Loucy (cell line): ENCODE measurements at regions not wholly inside any gene's neighbourhood (a gene's known extent, or its start where the extent isn't known, plus 50 kb on each side); places are given as distances from the start of the nearest gene placed in this dataset.

Source experiments
- H2AFZ ChIP-seq: fragments of 200-600 bp; sonication (generic); 2 replicates; pipeline ENCODE4 v1.6.0; 2016; ENCODE audit warnings: antibody characterized with exemption, mild to moderate bottlenecking, low read length, moderate library complexity
- H3F3A ChIP-seq: fragments of 200-600 bp; 2 replicates; pipeline ENCODE4 v1.6.0; 2016; ENCODE audit warnings: antibody characterized with exemption, low read depth, mild to moderate bottlenecking
- H3K27me3 ChIP-seq: fragments of 200-600 bp; sonication (generic); 2 replicates; pipeline ENCODE4 v1.6.1; 2014; ENCODE audit warnings: low read length, mild to moderate bottlenecking; ENCODE audit not compliant: insufficient read depth, poor library complexity, severe bottlenecking
- H3K36me3 ChIP-seq: fragments of 200-600 bp; sonication (generic); 2 replicates; pipeline ENCODE4 v1.6.1; 2016; ENCODE audit warnings: low read length; ENCODE audit not compliant: insufficient read depth
- H3K4me1 ChIP-seq: fragments of 200-600 bp; sonication (generic); 2 replicates; pipeline ENCODE4 v1.5.1; 2014; ENCODE audit warnings: low read length, mild to moderate bottlenecking; ENCODE audit not compliant: insufficient read depth, poor library complexity, severe bottlenecking
- H3K4me2 ChIP-seq: fragments of 200-600 bp; sonication (generic); 2 replicates; pipeline ENCODE4 v1.6.0; 2014; ENCODE audit warnings: antibody characterized with exemption, low read length, low read depth, mild to moderate bottlenecking; ENCODE audit not compliant: poor library complexity, severe bottlenecking
- H3K4me3 ChIP-seq: fragments of 200-600 bp; sonication (generic); 2 replicates; pipeline ENCODE4 v1.5.1; 2014; ENCODE audit warnings: low read length, mild to moderate bottlenecking, mixed read lengths; ENCODE audit not compliant: poor library complexity, severe bottlenecking
- H3K79me2 ChIP-seq: fragments of 200-600 bp; sonication (generic); 2 replicates; pipeline ENCODE4 v1.6.1; 2014; ENCODE audit warnings: low read length; ENCODE audit not compliant: insufficient read depth
- H3K9ac ChIP-seq: fragments of 200-600 bp; sonication (generic); 2 replicates; pipeline ENCODE4 v1.6.0; 2014; ENCODE audit warnings: mild to moderate bottlenecking, low read depth, low read length, moderate library complexity; ENCODE audit not compliant: poor library complexity, severe bottlenecking
- H3K9me2 ChIP-seq: fragments of 200-600 bp; sonication (generic); replicated peaks from 2 replicates; pipeline ENCODE4 v1.6.1; 2016; ENCODE audit warnings: low read depth, low read length, mixed read lengths
- H3K9me3 ChIP-seq: fragments of 200-600 bp; sonication (generic); 2 replicates; pipeline ENCODE4 v1.6.1; 2014; ENCODE audit warnings: mild to moderate bottlenecking, antibody characterized with exemption, low read length, low read depth; ENCODE audit not compliant: insufficient read depth
- H4K20me1 ChIP-seq: fragments of 200-600 bp; sonication (generic); 2 replicates; pipeline ENCODE4 v1.6.0; 2014; ENCODE audit warnings: antibody characterized with exemption, low read length, mild to moderate bottlenecking; ENCODE audit not compliant: insufficient read depth, poor library complexity, severe bottlenecking
- EZH2phosphoT487 ChIP-seq: fragments of 200-600 bp; IDR thresholded peaks from 2 replicates; pipeline ENCODE4 v1.6.1; 2018; ENCODE audit warnings: antibody characterized with exemption, mild to moderate bottlenecking, moderate library complexity, borderline replicate concordance
- TF ChIP-seq, protein P1 (sequence below): fragments of 200-600 bp; sonication (generic); conservative IDR thresholded peaks from 2 replicates; pipeline ENCODE4 v1.5.1; 2014; ENCODE audit warnings: mild to moderate bottlenecking, antibody characterized with exemption, low read length

GRCh38 chr2:136306836-136307235 lies 188.9 kb upstream of the CXCR4 start:
- H3K27me3 ChIP-seq: no peaks in the 10 kb centered on the region
- peaks cover 26% of the 10 kb centered on the region for H3K4me1 ChIP-seq
- no peaks in the 10 kb centered on the region for H3K36me3 ChIP-seq
- no peaks in the 10 kb centered on the region for H3K9me3 ChIP-seq
- H3K9ac ChIP-seq: no peak overlapping the region
- TF ChIP-seq, protein P1, sequence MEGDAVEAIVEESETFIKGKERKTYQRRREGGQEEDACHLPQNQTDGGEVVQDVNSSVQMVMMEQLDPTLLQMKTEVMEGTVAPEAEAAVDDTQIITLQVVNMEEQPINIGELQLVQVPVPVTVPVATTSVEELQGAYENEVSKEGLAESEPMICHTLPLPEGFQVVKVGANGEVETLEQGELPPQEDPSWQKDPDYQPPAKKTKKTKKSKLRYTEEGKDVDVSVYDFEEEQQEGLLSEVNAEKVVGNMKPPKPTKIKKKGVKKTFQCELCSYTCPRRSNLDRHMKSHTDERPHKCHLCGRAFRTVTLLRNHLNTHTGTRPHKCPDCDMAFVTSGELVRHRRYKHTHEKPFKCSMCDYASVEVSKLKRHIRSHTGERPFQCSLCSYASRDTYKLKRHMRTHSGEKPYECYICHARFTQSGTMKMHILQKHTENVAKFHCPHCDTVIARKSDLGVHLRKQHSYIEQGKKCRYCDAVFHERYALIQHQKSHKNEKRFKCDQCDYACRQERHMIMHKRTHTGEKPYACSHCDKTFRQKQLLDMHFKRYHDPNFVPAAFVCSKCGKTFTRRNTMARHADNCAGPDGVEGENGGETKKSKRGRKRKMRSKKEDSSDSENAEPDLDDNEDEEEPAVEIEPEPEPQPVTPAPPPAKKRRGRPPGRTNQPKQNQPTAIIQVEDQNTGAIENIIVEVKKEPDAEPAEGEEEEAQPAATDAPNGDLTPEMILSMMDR: no peak
- no peak for TF ChIP-seq EZH2phosphoT487
- no peaks in the 10 kb centered on the region for H3K79me2 ChIP-seq
- H3K4me2 ChIP-seq: no peak overlapping the region
- H3F3A ChIP-seq: no peaks in the 10 kb centered on the region
- H2AFZ ChIP-seq: no peak overlapping the region
- H3K9me2 ChIP-seq: no peaks in the 10 kb centered on the region
- H4K20me1 ChIP-seq: no peaks in the 10 kb centered on the region
- no peak overlapping the region for H3K4me3 ChIP-seq

GRCh38 chr2:136305517-136306192 lies 187.7 kb upstream of the CXCR4 start:
- no peaks in the 10 kb centered on the region for H3K27me3 ChIP-seq
- H3K9me2 ChIP-seq: no peaks in the 10 kb centered on the region
- no peak overlapping the region for H3K4me3 ChIP-seq
- no peak overlapping the region for H3K9ac ChIP-seq
- H3K4me2 ChIP-seq: no peak overlapping the region
- no peak for TF ChIP-seq EZH2phosphoT487
- TF ChIP-seq, protein P1: no peak
- H4K20me1 ChIP-seq: no peaks in the 10 kb centered on the region
- H3K79me2 ChIP-seq: no peaks in the 10 kb centered on the region
- no peaks in the 10 kb centered on the region for H3F3A ChIP-seq
- peak overlapping the region; percentile 54 for H2AFZ ChIP-seq
- peaks cover 16% of the 10 kb centered on the region for H3K4me1 ChIP-seq
- no peaks in the 10 kb centered on the region for H3K36me3 ChIP-seq
- no peaks in the 10 kb centered on the region for H3K9me3 ChIP-seq

GRCh38 chr2:136301006-136301405 lies 183.1 kb upstream of the CXCR4 start:
- Histone ChIP-seq H3K4me3 (no peak overlapping the region), H3K79me2 (no peaks in the 10 kb centered on the region), H3F3A (no peaks in the 10 kb centered on the region), H3K4me2 (no peak overlapping the region), H3K9me3 (no peaks in the 10 kb centered on the region), H4K20me1 (no peaks in the 10 kb centered on the region), H3K9ac (no peak overlapping the region), H2AFZ (no peak overlapping the region), H3K27me3 (no peaks in the 10 kb centered on the region), H3K9me2 (no peaks in the 10 kb centered on the region), H3K36me3 (no peaks in the 10 kb centered on the region), H3K4me1 (peaks cover 14% of the 10 kb centered on the region)
- no peak for TF ChIP-seq EZH2phosphoT487
- TF ChIP-seq, protein P1: no peak
